ENCODE measurements at regions not wholly inside any gene's neighbourhood (a gene's known extent, or its start where the extent isn't known, plus 50 kb on each side); places are given as distances from the start of the nearest gene placed in this dataset.

- DNase-seq (no peak), ATAC-seq (no peak)
- no peak for TF ChIP-seq CTCF (IDR thresholded peaks at IDR 0.05)
- intact Hi-C loops (cut with DNase I), result no loop called here
- Histone ChIP-seq H3K27me3 (ENCODE audit: low read depth) (no peaks in the 10 kb centered on the region), H3K36me3 (no peaks in the 10 kb centered on the region), H3K9me3 (no peaks in the 10 kb centered on the region), H3K4me3 (no peak overlapping the region), H3K4me1 (no peaks in the 10 kb centered on the region), H3K27ac (no peak overlapping the region)
These were observed 1746.6 kb upstream of the C9orf72 start for GRCh38 chr9:29319736-29320513.

- H3K4me1 ChIP-seq, result no peaks in the 10 kb centered on the region
- TF ChIP-seq CTCF (IDR thresholded peaks at IDR 0.05), result no peak
- no peak overlapping the region for H3K27ac ChIP-seq
- H3K36me3 ChIP-seq, result no peaks in the 10 kb centered on the region
- ATAC-seq (no peak), DNase-seq (no peak)
- no peaks in the 10 kb centered on the region for H3K9me3 ChIP-seq
- no peaks in the 10 kb centered on the region for H3K27me3 ChIP-seq (ENCODE audit: low read depth)
- intact Hi-C loops (cut with DNase I), result no loop called here
- H3K4me3 ChIP-seq, result no peak overlapping the region
These were observed 1749.0 kb upstream of the C9orf72 start for GRCh38 chr9:29322240-29322639.

GRCh38 chr9:29325894-29326293 is 1752.6 kb upstream of the C9orf72 start:
- Histone ChIP-seq H3K36me3 (no peaks in the 10 kb centered on the region), H3K27me3 (ENCODE audit: low read depth) (no peaks in the 10 kb centered on the region), H3K27ac (no peak overlapping the region), H3K4me3 (no peak overlapping the region), H3K4me1 (no peaks in the 10 kb centered on the region), H3K9me3 (no peaks in the 10 kb centered on the region)
- DNase-seq (no peak), ATAC-seq (no peak)
- intact Hi-C loops (cut with DNase I), result no loop called here
- TF ChIP-seq CTCF (IDR thresholded peaks at IDR 0.05), result no peak

- Histone ChIP-seq H3K9me3 (no peaks in the 10 kb centered on the region), H3K27me3 (ENCODE audit: low read depth) (no peaks in the 10 kb centered on the region), H3K36me3 (no peaks in the 10 kb centered on the region), H3K4me1 (no peaks in the 10 kb centered on the region), H3K27ac (no peak overlapping the region), H3K4me3 (no peak overlapping the region)
- intact Hi-C loops (cut with DNase I), result no loop called here
- TF ChIP-seq CTCF (IDR thresholded peaks at IDR 0.05), result no peak
- no peak for ATAC-seq
- DNase-seq, result no peak
These were observed 1759.5 kb upstream of the C9orf72 start for GRCh38 chr9:29332789-29333188.

- ATAC-seq (no peak), DNase-seq (no peak)
- Histone ChIP-seq H3K9me3 (no peaks in the 10 kb centered on the region), H3K4me3 (no peak overlapping the region), H3K4me1 (no peaks in the 10 kb centered on the region), H3K27ac (no peak overlapping the region), H3K36me3 (no peaks in the 10 kb centered on the region), H3K27me3 (ENCODE audit: low read depth) (no peaks in the 10 kb centered on the region)
- no peak for TF ChIP-seq CTCF (IDR thresholded peaks at IDR 0.05)
- intact Hi-C loops (cut with DNase I), result no loop called here
These were observed 1763.0 kb upstream of the C9orf72 start for GRCh38 chr9:29336281-29336680.
